HK-2 (cell line): ENCODE measurements at regions not wholly inside any gene's neighbourhood (a gene's known extent, or its start where the extent isn't known, plus 50 kb on each side); places are given as distances from the start of the nearest gene placed in this dataset.
"Not testable (repeated sequence)": the region's sequence is repeated elsewhere in the genome, so short reads cannot be mapped to it uniquely, and the experiment has no call there.

Experiments used
- DNase-seq: peaks from one replicate; pipeline ENCODE4 v3.0.0-alpha.2; 2018; ENCODE audit not compliant: unreplicated experiment

DNA sequence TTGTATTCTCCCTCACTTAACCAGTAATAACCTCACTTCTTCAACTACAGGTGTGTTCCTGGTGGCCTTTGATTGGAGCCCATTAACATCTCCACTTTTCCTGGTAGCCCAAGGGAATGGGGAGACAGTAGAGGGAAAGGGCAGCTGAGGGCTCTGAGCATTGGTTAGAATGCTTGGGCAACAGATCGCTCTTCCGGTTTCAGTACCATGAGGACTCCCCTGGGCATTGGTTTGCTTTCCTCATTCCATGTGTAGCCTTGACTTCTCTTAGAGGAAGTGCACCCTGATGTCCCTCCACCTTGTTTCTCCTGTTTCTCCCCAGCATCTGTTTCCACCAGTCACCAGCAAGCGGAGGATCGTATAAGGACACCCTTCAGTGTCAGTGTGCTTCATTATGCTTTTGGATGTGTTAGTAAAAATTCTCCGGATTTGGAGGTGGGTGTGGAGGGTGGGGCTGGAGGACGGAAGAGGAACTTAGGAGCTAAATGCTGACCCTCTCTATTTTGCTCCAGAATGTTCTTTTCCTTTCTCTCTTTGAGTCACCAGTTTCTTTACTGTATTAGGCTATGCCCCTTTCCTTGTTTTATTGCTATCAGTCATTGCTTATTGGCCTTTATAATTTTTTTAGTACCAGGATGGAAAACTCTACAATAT lies 50.6 kb upstream of the ZNG1B start:
- DNase-seq: not testable (repeated sequence)

DNA sequence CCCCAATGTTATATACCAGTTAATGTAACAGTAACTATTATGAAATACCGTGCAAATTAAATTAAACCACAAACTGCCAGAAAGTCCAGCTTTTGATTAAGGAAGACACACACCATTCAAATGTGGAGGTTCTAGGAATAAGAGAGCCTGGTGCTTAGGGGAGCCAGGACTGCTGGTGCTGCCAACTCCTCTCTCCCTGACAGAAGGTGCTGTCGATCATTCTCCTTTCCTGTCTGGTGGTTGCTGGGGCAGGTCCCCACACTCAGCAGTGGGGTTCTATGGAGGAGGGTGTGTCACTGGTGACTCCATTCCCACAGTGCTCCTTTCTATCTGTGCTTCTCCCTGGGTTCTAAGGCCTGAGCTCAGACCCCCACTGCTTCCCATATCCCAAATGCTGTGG lies 57.9 kb upstream of the ZNG1B start:
- not testable (repeated sequence) for DNase-seq

DNA sequence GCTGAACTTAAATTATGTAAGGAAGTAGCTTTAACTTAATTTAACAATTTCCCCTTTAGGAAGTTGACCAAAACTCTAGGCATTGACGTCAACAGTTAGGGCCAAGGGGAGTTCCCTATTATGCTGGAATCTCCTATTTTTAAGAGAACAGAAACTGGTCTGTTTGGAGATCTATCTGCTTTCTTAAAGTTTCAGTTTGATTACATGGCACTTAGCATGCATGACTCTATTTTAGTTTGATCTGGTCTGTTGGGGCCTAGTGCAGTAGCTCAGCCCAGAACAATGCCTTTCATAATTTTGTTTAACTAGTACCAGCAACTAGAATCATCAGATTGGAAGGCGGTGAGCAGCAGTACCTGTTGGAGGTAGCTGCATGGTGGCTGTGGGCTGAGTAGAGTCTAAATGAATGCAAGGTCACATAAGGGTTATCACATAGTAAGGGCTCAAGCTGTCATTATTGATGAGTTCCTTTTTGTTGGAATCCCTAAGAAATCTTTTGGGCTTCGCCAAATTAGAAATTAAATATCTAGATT lies 60.5 kb upstream of the ZNG1B start:
- DNase-seq: no peak

DNA sequence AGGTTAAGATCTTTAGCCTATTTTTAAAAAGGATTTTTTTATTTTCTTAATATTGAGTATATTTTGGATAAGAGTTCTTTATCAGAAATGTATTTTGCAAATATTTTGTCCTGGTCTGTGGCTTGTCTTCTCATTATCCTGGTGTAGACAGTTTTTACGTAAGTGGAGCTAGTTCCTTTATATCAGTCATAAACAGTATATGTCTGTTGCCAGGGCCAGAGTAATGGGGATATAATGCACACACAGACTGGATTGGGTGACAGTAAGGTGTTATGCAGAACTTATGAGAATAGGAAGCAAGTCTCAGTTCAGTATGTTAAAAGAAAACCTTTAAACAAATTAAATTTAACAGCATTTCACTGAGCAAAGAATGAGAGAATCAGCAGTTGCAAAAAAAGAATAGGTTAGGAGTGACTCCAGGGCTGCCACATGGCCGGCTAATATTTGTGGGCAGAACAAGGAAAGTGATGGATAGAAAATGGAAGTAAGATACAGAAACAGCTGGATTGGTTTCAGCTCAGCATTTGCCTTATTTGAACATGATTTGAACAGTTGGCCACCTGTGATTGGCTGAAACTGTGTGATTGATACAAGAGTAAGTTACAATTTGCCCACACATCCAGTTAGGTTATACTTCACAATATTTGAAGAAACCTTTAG lies 61.1 kb upstream of the ZNG1B start:
- DNase-seq: no peak

DNA sequence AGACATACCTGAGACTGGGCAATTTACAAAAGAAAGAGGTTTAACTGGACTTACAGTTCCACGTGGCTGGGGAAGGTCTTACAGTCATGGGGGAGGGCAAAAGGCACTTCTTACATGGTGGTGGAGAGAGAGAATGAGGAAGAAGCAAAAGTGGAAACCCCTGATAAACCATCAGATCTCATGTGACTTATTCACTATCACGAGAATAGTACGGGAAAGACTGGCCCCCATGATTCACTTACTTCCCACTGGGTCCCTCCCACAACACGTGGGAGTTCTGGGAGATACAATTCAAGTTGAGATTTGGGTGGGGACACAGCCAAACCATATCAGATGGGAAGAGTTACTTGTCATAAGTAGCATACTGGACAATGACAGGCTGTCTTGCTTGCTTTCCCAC lies 62.6 kb upstream of the ZNG1B start:
- DNase-seq: not testable (repeated sequence)

GRCh38 chr2:113372258-113372834 lies 65.1 kb upstream of the ZNG1B start:
- not testable (repeated sequence) for DNase-seq

- DNase-seq: peak; percentile 73
Observed at GRCh38 chr2:113370478-113371091, 66.9 kb upstream of the ZNG1B start.

DNA sequence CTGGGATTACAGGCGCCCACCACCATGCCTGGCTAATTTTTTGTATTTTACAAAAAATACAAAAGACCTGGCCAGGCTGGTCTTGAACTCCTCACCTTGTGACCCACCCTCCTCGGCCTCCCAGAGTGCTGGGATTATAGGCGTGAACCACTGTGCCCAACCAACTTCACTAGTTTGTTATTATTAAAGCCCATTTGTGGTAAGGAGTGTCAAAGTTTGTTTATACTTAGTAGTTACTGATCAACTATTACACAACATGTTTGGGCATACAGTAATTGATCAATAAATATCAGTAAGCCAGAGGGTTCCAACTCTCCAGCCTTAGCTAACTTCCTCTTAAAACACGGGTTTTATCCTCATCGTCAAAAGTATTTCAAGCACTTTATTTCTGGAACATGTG lies 67.5 kb upstream of the ZNG1B start:
- no peak for DNase-seq

DNA sequence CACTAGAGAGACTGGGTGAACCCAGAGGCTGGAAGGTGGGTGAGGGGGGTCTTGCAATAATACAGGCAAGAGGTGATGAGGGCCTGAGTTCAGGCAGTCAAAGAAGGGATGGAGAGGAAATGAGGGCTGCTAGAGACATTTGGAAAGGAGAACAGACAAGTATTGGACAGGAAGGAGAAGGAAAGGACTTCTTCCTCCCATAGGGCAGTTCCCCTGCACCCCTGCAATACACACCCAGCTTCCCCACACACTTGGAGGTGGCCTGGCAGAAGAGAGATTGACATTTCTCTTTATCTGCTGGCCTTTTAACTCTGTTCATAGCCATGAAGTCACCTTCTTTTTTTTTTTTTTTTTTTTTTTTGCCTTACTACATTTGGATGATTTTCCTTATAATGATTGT lies 68.9 kb upstream of the ZNG1B start:
- DNase-seq: not testable (repeated sequence)

- DNase-seq: not testable (repeated sequence)
Observed at GRCh38 chr2:113366821-113367220, 70.7 kb upstream of the ZNG1B start.

DNA sequence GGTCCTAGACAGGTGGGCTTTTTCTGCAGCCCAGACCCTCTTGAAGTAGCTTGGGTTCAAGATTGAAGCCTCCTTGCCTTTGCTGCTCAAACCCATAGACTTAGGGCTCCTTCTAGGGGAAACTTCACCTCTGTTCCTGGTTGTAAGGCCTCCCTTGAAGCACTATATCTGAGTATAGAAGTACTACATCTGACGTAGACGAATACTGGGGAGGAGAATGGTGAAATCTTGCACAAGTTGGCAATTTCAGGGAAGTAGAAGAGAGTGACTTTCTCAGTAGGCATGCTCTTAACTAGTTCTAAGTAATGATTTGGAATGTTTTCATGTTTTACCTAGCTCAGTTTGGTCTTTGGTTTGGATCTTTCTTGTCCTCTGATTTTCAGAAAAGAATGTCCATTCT lies 71.7 kb upstream of the ZNG1B start:
- DNase-seq: not testable (repeated sequence)

- DNase-seq: not testable (repeated sequence)
Observed at GRCh38 chr2:113365290-113365689, 72.2 kb upstream of the ZNG1B start.

DNA sequence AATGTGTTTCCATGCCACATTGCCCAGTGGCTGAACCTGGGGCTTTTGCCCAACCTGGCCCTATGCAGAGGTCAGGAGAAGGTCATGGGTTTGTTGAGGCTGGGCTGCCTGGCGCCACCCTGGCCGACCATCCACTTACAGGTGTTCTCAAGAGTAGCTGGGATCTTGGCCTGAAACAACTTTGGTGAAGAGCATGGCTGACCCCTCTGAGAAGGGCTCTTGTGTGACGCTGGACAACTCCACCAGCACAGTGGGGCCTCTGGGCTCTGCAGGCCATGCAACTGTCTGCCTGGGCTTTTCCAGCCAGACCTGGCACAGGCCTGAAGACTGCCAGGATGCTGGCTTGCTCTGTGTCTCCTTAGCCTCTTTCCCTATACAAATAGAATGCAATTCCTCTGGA lies 76.4 kb upstream of the ZNG1B start:
- DNase-seq: no peak

DNA sequence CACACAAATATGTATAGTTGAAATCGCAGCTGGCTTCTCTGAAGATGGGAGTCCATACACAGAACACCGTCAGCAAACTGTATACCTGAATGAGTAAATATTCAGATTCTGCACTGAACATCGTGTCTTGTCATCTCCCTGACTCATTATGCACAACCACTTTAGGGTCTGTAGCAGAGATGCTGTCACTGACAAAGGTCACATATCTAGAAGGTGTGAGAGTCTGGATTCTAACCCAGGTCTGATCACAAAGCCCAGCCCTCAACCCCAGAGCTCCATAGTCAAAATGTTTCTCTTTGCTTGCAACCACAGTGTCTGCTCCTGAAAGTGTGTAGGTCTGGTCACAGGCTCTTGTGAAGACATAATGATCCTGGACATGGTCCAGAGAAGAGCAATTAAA lies 78.3 kb upstream of the PAX8 start:
- no peak for DNase-seq

DNA sequence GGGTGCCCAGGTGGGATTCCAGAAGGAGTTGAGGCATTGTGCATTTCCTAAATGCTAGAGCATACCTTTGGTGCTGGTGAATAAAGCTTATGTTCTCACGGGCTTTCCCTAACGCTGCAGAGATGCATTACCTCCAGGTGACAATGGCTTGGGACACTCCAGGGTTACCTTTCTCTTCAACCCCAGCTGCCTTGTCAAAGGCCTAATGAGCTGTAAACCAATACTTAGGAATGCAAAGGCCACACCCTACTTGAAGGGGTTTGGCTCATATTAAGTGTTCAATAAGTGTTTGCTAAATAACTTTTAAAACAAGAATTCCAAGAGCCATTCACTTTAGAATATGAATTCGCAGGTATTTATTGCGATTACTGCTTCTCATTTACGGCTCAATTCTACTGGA lies 77.6 kb upstream of the PAX8 start:
- DNase-seq: not testable (repeated sequence)

- not testable (repeated sequence) for DNase-seq
Observed at GRCh38 chr2:113355339-113356015, 76.8 kb upstream of the PAX8 start.

- DNase-seq: no peak
Observed at GRCh38 chr2:113351375-113352355, 72.9 kb upstream of the PAX8 start.

- not testable (repeated sequence) for DNase-seq
Observed at GRCh38 chr2:113343800-113344199, 65.1 kb upstream of the PAX8 start.

GRCh38 chr2:113342650-113343049 lies 63.9 kb upstream of the PAX8 start:
- no peak for DNase-seq

DNA sequence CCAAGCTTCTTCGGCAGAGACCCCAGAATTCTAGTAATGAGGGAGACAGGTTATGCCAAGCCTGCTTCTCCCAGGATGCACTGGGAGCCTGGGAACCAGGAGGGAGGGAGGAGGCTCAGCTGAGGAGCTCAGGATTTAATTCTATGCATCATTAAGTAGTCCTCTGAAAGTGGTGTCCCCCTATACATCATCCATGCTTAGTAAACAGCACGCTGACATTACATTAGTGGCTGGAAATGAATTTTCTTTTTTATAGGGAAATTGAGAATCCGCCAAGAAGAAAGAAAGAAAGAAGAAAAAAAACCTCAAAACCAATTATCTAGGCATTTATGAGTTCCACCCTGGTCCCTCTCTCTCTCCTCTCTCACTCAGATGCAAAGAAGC lies 63.1 kb upstream of the PAX8 start:
- not testable (repeated sequence) for DNase-seq
